ENCODE measurements at regions not wholly inside any gene's neighbourhood (a gene's known extent, or its start where the extent isn't known, plus 50 kb on each side); places are given as distances from the start of the nearest gene placed in this dataset.

- no peak for DNase-seq (ENCODE audit: extremely low spot score, unreplicated experiment)
- H3K4me1 Mint-ChIP-seq (ENCODE audit: unreplicated experiment), result no peaks in the 10 kb centered on the region
Measured at GRCh38 chr5:141769671-141770070, 87.6 kb upstream of the ARAP3 start.

GRCh38 chr5:141767671-141768070, 85.6 kb upstream of the ARAP3 start:
- H3K27me3 Mint-ChIP-seq (ENCODE audit: unreplicated experiment), result peaks cover 50% of the 10 kb centered on the region
- DNase-seq (ENCODE audit: extremely low spot score, unreplicated experiment), result no peak
- H3K36me3 Mint-ChIP-seq (ENCODE audit: unreplicated experiment), result no peaks in the 10 kb centered on the region
- no peak overlapping the region for H3K4me3 Mint-ChIP-seq (ENCODE audit: unreplicated experiment)
- H3K4me1 Mint-ChIP-seq (ENCODE audit: unreplicated experiment), result no peaks in the 10 kb centered on the region
- H3K27ac Mint-ChIP-seq (ENCODE audit: unreplicated experiment), result no peak overlapping the region
- no peak for TF ChIP-seq CTCF (IDR thresholded peaks at IDR 0.05)
- H3K9me3 Mint-ChIP-seq (ENCODE audit: unreplicated experiment), result no peaks in the 10 kb centered on the region

More at GRCh38 chr5:141769671-141770070, 87.6 kb upstream of the ARAP3 start:
- Mint-ChIP-seq H3K9me3 (ENCODE audit: unreplicated experiment) (no peaks in the 10 kb centered on the region), H3K4me3 (ENCODE audit: unreplicated experiment) (no peak overlapping the region), H3K27me3 (ENCODE audit: unreplicated experiment) (peaks cover 40% of the 10 kb centered on the region), H3K36me3 (ENCODE audit: unreplicated experiment) (no peaks in the 10 kb centered on the region), H3K27ac (ENCODE audit: unreplicated experiment) (no peak overlapping the region)
- no peak for TF ChIP-seq CTCF (IDR thresholded peaks at IDR 0.05)

GRCh38 chr5:141765896-141766551, 84.0 kb upstream of the ARAP3 start:
- no peak overlapping the region for H3K4me3 Mint-ChIP-seq (ENCODE audit: unreplicated experiment)
- H3K36me3 Mint-ChIP-seq (ENCODE audit: unreplicated experiment), result no peaks in the 10 kb centered on the region
- H3K9me3 Mint-ChIP-seq (ENCODE audit: unreplicated experiment), result no peaks in the 10 kb centered on the region
- peaks cover 46% of the 10 kb centered on the region for H3K27me3 Mint-ChIP-seq (ENCODE audit: unreplicated experiment)
- TF ChIP-seq CTCF (IDR thresholded peaks at IDR 0.05), result no peak
- no peaks in the 10 kb centered on the region for H3K4me1 Mint-ChIP-seq (ENCODE audit: unreplicated experiment)
- no peak for DNase-seq (ENCODE audit: extremely low spot score, unreplicated experiment)
- H3K27ac Mint-ChIP-seq (ENCODE audit: unreplicated experiment), result no peak overlapping the region

GRCh38 chr5:141763541-141763940, 81.5 kb upstream of the ARAP3 start:
- no peak for DNase-seq (ENCODE audit: extremely low spot score, unreplicated experiment)
- no peak for TF ChIP-seq CTCF (IDR thresholded peaks at IDR 0.05)
- peaks cover under 1% of the 10 kb centered on the region for H3K4me1 Mint-ChIP-seq (ENCODE audit: unreplicated experiment)
- no peaks in the 10 kb centered on the region for H3K9me3 Mint-ChIP-seq (ENCODE audit: unreplicated experiment)
- H3K36me3 Mint-ChIP-seq (ENCODE audit: unreplicated experiment), result no peaks in the 10 kb centered on the region
- no peak overlapping the region for H3K27ac Mint-ChIP-seq (ENCODE audit: unreplicated experiment)
- H3K27me3 Mint-ChIP-seq (ENCODE audit: unreplicated experiment), result peaks cover 46% of the 10 kb centered on the region
- H3K4me3 Mint-ChIP-seq (ENCODE audit: unreplicated experiment), result no peak overlapping the region

- DNase-seq (ENCODE audit: extremely low spot score, unreplicated experiment), result no peak
- H3K9me3 Mint-ChIP-seq (ENCODE audit: unreplicated experiment), result no peaks in the 10 kb centered on the region
- no peak for TF ChIP-seq CTCF (IDR thresholded peaks at IDR 0.05)
- no peak overlapping the region for H3K4me3 Mint-ChIP-seq (ENCODE audit: unreplicated experiment)
- peaks cover 5% of the 10 kb centered on the region for H3K4me1 Mint-ChIP-seq (ENCODE audit: unreplicated experiment)
- peaks cover 2% of the 10 kb centered on the region for H3K36me3 Mint-ChIP-seq (ENCODE audit: unreplicated experiment)
- no peak overlapping the region for H3K27ac Mint-ChIP-seq (ENCODE audit: unreplicated experiment)
- H3K27me3 Mint-ChIP-seq (ENCODE audit: unreplicated experiment), result peaks cover 51% of the 10 kb centered on the region
Measured at GRCh38 chr5:141762790-141763368, 80.8 kb upstream of the ARAP3 start.
